HAP-1 (cell line): ENCODE measurements at regions not wholly inside any gene's neighbourhood (a gene's known extent, or its start where the extent isn't known, plus 50 kb on each side); places are given as distances from the start of the nearest gene placed in this dataset.
"Not testable (repeated sequence)": the region's sequence is repeated elsewhere in the genome, so short reads cannot be mapped to it uniquely, and the experiment has no call there.

Source experiments
- DNase-seq, 2 experiments: peaks; one replicate each; pipeline ENCODE4 v3.0.0-alpha.2; 2016 to 2020; ENCODE audit warnings: low spot score in 2 of 2
- H3K27me3 ChIP-seq: fragments of 250-450 bp; sonication (Bioruptor Pico); 2 replicates; pipeline ENCODE4 v1.5.1; 2020; ENCODE audit warnings: low read depth, mild to moderate bottlenecking, moderate library complexity
- H3K36me3 ChIP-seq: fragments of 250-450 bp; sonication (Bioruptor Pico); replicated peaks from 2 replicates; pipeline ENCODE4 v1.5.1; 2020; ENCODE audit warnings: mild to moderate bottlenecking
- H3K4me1 ChIP-seq: fragments of 250-450 bp; sonication (Bioruptor Pico); 2 replicates; pipeline ENCODE4 v1.5.1; 2020; ENCODE audit warnings: mild to moderate bottlenecking
- H3K4me3 ChIP-seq: fragments of 250-450 bp; sonication (Bioruptor Pico); 2 replicates; pipeline ENCODE4 v1.5.1; 2020; ENCODE audit warnings: mild to moderate bottlenecking, moderate library complexity
- H3K9me3 ChIP-seq: fragments of 250-450 bp; sonication (Bioruptor Pico); 2 replicates; pipeline ENCODE4 v1.5.1; 2020; ENCODE audit warnings: mild to moderate bottlenecking, moderate library complexity
- in situ Hi-C: fragments of 300-500 bp; cut with MboI; formaldehyde crosslinking; loops from 3 replicates; pipeline ENCODE4 v1.14.3; 2020; ENCODE audit warnings: low sequenced_read_pairs, inconsistent platforms, mixed read lengths

DNA sequence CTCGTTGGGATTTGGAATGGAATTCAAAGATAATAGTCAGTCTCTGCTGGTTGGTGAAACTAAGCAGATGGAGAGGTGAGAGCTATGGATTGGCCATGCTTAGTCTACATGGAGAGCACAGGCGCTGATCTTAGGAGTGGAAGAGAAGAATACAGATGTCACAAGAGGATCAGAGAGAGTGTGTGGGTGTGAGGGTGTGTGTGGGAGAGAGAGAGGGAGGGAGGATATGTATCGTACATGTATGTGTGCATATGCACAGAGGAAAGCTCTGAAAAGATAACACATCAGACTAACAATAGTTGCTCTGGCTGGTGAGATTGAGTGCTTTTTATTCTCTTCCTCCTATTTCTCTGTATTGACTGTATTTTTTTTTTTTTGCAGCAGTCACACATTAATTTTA, 686.2 kb upstream of the TBX3 start:
- no peaks in the 10 kb centered on the region for H3K4me1 ChIP-seq
- no peaks in the 10 kb centered on the region for H3K36me3 ChIP-seq
- no peaks in the 10 kb centered on the region; the same call in 1 of the 2 replicates for H3K27me3 ChIP-seq
- no peaks in the 10 kb centered on the region for H3K9me3 ChIP-seq
- H3K4me3 ChIP-seq, result no peak overlapping the region
- in situ Hi-C loops, result no loop called here
- no peak for DNase-seq

- H3K4me1 ChIP-seq, H3K9me3 ChIP-seq, H3K36me3 ChIP-seq, in situ Hi-C loops, H3K27me3 ChIP-seq, H3K4me3 ChIP-seq, DNase-seq: not testable (repeated sequence)
Observed at GRCh38 chr12:115366277-115366676, 682.3 kb upstream of the TBX3 start.

DNA sequence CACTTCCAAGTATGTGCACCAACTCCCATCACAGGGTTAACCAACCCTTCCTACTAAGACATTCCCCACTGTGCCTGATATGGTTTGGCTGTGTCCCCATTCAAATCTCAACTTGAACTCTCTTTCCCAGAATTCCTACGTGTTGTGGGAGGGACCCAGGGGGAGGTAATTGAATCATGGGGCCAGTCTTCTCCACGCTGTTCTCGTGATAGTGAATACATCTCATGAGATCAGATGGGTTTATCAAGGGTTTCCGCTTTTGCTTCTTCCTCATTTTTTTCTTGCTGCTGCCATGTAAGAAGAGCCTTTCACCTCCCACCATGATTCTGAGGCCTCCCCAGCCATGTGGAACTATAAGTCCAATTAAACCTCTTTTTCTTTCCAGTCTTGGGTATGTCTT, 681.8 kb upstream of the TBX3 start:
- H3K9me3 ChIP-seq, H3K27me3 ChIP-seq, H3K4me1 ChIP-seq, H3K36me3 ChIP-seq, H3K4me3 ChIP-seq, in situ Hi-C loops, DNase-seq: not testable (repeated sequence)

DNA sequence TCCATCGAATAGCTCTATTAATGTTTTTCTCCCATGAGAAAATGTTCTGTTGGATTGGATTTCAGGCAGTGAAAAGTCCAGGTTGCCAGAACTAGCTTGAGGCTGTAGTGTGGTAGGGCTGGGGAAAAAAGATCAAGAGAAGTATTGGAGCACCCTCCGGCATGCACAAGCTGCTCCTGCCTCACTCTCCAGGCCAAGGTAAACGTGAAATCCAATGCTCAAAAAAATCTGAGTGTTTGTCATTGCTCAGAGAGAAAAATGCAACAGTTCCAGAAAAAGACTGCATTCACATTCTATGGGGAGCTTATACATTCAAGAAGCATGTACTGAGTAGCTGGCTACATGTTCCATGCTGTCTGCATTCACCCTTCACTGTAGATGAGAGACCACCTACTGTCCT, 680.9 kb upstream of the TBX3 start:
- H3K4me1 ChIP-seq, result no peaks in the 10 kb centered on the region; the same call in 1 of the 2 replicates
- H3K4me3 ChIP-seq, result no peak overlapping the region
- no peaks in the 10 kb centered on the region; the same call in 1 of the 2 replicates for H3K27me3 ChIP-seq
- no peak for DNase-seq
- no peaks in the 10 kb centered on the region for H3K9me3 ChIP-seq
- in situ Hi-C loops, result no loop called here
- no peaks in the 10 kb centered on the region for H3K36me3 ChIP-seq

DNA sequence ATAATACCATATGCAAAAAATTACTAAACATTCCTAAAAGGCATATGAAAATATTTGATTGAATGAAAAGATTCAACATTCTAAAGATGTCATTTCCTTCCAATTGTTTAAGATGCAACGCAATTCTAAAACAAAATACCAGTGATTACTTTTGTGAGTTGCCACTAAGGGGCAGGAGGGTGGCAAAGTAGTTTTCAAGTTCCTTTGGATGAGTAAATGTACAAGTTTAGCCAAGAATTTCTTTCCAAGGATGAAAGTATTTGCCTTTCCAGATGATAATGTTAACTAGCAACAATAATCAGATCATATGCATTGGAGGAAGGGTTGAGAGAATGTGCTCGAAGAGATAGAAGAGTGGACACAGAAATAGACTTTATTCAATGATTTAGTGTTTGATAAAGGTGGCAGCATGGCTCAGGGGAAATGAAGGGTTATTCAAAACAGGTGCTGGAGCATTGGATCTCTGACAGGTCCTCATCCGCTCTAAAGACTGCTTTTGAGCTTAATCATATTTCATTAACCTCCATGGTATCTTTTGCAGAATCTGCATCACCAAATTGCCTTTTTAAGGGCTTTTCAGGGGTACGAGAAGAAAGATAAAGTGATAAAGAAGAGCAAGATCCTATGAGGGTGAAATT, 678.5 kb upstream of the TBX3 start:
- no peak for DNase-seq
- Histone ChIP-seq H3K4me3 (no peak overlapping the region), H3K4me1 (no peaks in the 10 kb centered on the region; the same call in none of the 2 replicates), H3K9me3 (no peaks in the 10 kb centered on the region), H3K27me3 (no peaks in the 10 kb centered on the region), H3K36me3 (no peaks in the 10 kb centered on the region)
- in situ Hi-C loops, result no loop called here

DNA sequence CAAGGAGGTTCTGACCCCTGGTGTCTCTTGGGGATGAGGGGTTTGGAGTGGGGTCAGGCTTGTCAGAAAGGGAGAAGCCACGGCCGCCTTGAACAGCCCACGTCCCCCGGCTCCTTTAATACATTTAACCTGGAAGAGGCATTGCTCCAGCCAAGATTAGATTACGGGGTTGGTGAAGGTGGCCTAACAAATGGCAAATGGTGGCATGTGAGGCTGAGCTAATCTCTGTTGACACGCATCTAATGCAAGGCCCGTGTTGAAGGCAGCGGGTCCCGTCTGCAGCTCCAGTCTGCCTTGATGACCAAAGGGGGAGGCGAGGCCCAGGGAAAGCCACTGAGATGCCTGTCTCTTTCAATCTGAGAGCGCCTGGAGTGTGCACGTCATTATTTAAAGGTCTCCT, 673.7 kb upstream of the TBX3 start:
- Histone ChIP-seq H3K4me1 (no peaks in the 10 kb centered on the region; the same call in none of the 2 replicates), H3K36me3 (no peaks in the 10 kb centered on the region), H3K9me3 (no peaks in the 10 kb centered on the region), H3K27me3 (no peaks in the 10 kb centered on the region), H3K4me3 (no peak overlapping the region)
- no peak for DNase-seq
- in situ Hi-C loops, result no loop called here

GRCh38 chr12:115355301-115355700, 671.3 kb upstream of the TBX3 start:
- DNase-seq, result no peak
- Histone ChIP-seq H3K27me3 (no peaks in the 10 kb centered on the region), H3K36me3 (no peaks in the 10 kb centered on the region), H3K4me1 (peaks cover 12% of the 10 kb centered on the region), H3K9me3 (no peaks in the 10 kb centered on the region), H3K4me3 (no peak overlapping the region)
- in situ Hi-C loops, result no loop called here

DNA sequence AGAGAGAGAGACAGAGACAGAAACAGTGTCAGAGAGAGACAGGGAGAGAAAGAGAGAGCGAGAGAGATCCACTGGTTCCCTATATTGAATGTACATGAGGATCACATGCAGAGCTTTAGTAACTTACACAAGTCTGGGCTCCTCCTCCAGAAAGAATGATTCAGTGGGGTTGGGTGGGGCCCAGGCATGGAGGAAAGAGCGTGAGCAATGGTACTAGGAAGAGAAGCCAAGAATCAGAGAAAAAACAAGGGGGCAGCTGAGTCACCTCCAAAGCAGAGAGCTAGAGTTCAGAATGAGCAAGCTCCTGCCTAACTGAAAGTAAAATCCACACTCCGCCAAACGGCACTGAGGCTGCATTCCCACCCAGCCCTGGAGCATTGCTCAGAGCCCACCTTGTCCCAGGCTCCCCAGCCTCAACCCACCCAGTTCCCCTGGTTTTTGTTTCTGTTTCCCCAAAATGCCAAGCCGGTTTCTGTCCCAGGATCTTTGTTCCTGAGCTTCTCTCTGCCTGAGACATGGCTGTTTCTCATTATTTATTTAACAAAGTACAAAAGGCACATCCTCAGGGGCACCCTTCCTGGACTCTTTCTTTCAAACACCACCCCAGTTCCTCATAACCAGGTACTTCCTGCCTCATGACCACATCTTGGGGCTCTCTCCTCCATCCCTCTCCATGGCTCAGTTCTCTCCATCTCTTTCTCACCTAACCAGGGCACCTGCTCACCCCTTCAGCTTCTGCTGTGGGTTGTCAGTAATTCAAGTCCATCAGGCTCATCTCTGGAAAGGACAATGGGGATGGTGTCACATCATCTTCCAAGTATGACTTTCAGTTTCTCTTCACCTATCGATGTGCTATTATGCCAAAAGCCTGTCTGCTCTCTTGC, 670.3 kb upstream of the TBX3 start:
- H3K4me1 ChIP-seq, result peaks cover 20% of the 10 kb centered on the region
- H3K9me3 ChIP-seq, result no peaks in the 10 kb centered on the region
- DNase-seq, result no peak
- H3K36me3 ChIP-seq, result no peaks in the 10 kb centered on the region
- H3K4me3 ChIP-seq, result no peak overlapping the region
- in situ Hi-C loops, result no loop called here
- H3K27me3 ChIP-seq, result no peaks in the 10 kb centered on the region

GRCh38 chr12:115353467-115353866, 669.5 kb upstream of the TBX3 start:
- DNase-seq, result no peak
- H3K4me3 ChIP-seq, result no peak overlapping the region
- no peaks in the 10 kb centered on the region for H3K36me3 ChIP-seq
- in situ Hi-C loops, result no loop called here
- no peaks in the 10 kb centered on the region for H3K27me3 ChIP-seq
- no peaks in the 10 kb centered on the region for H3K9me3 ChIP-seq
- peaks cover 21% of the 10 kb centered on the region for H3K4me1 ChIP-seq

- peak in 1 of 2 experiments; percentile 83 for DNase-seq
- Histone ChIP-seq H3K27me3 (no peaks in the 10 kb centered on the region), H3K9me3 (no peaks in the 10 kb centered on the region), H3K4me1 (peaks cover 21% of the 10 kb centered on the region), H3K4me3 (no peak overlapping the region), H3K36me3 (no peaks in the 10 kb centered on the region)
- in situ Hi-C loops, result no loop called here
Observed at GRCh38 chr12:115351514-115352077, 667.6 kb upstream of the TBX3 start.

GRCh38 chr12:115349711-115350110, 665.7 kb upstream of the TBX3 start:
- Histone ChIP-seq H3K36me3 (no peaks in the 10 kb centered on the region), H3K4me1 (peaks cover 21% of the 10 kb centered on the region), H3K4me3 (no peak overlapping the region), H3K27me3 (no peaks in the 10 kb centered on the region), H3K9me3 (no peaks in the 10 kb centered on the region)
- in situ Hi-C loops, result no loop called here
- no peak for DNase-seq

DNA sequence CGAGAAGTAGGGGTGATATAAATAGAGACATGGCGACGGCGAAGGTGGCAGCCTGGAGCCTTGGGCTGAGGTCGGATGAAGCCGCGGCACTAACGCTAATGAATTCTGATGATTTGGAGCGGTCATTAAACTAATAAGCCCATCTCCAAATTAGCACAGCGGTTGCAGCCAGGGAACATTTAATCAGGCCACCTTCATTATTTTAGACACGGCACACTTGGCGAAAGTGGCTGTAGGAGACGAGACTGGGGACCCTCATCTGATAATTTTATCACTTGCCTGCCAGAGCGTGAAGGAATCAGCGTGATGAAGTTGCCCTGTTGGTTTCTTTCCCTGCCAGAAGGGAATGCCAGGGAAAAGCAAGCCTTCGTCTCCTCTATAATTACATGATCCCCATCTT, 664.3 kb upstream of the TBX3 start:
- Histone ChIP-seq H3K4me3 (no peak overlapping the region), H3K27me3 (no peaks in the 10 kb centered on the region), H3K4me1 (peaks cover 21% of the 10 kb centered on the region), H3K9me3 (no peaks in the 10 kb centered on the region; the same call in 1 of the 2 replicates), H3K36me3 (no peaks in the 10 kb centered on the region)
- DNase-seq, result no peak
- in situ Hi-C loops, result no loop called here

DNA sequence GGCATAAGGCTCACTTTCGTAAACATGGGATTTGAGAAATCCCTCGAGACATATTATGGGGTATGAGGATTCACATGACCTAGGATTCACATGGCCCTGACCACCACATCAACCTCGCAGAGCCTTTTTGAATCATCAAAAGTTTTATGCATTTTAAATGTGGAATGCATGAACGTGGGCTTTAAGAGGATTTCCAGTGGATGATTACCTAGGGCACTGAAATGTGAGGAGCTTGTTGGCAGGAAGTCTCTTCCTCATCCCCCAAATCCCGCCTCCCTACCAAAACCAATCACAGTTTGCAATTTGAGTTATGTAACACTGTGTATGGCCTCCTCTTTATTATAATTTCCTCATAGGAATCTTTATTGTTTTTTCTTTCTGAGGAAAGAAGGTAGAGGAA, 659.6 kb upstream of the TBX3 start:
- DNase-seq, result no peak
- Histone ChIP-seq H3K27me3 (no peaks in the 10 kb centered on the region), H3K4me1 (peaks cover 6% of the 10 kb centered on the region), H3K4me3 (no peak overlapping the region), H3K9me3 (no peaks in the 10 kb centered on the region; the same call in 1 of the 2 replicates), H3K36me3 (no peaks in the 10 kb centered on the region)
- in situ Hi-C loops, result no loop called here

DNA sequence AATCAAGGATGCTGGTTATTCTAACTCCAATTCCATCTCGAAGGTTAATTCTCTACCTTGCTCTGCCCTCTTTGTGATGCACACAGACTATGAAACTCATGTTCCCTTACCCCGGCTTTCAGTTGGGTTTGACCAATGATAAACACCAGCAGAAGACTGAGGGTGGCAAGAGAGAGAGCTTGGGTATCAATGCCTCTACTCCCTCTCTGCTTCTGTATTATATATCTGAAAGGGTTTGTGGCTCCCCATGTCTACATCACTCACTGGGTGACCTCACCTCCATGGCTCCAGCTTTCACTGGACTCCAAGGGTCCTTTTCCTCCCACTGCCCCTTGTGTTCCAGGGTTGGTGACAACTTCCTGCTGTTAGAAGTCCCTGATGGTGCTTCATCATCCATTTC, 659.0 kb upstream of the TBX3 start:
- no peak for DNase-seq
- in situ Hi-C loops, result no loop called here
- no peaks in the 10 kb centered on the region for H3K27me3 ChIP-seq

More for the DNA sequence above, 659.0 kb upstream of the TBX3 start:
- Histone ChIP-seq H3K9me3 (no peaks in the 10 kb centered on the region; the same call in 1 of the 2 replicates), H3K4me1 (peaks cover 9% of the 10 kb centered on the region), H3K36me3 (no peaks in the 10 kb centered on the region), H3K4me3 (no peak overlapping the region)
